ENCODE measurements at regions not wholly inside any gene's neighbourhood (a gene's known extent, or its start where the extent isn't known, plus 50 kb on each side); places are given as distances from the start of the nearest gene placed in this dataset.

DNA sequence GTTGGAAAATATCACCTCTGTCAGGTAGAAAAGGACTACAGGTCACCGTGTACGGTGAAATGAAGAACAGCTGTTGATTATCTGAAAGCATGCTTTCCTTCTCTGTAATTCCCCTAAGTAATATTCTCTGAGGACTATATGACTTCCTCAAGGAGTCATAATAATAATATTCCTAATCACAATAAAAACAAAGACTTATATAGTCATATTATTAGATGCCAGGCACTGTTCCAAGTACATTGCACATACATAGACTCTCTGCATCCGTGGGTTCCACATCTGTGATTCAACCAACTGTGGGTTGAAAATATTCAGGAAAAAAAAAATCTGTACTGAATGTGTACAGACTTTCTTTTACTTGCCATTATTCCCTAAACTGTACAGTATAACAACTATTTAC is 512.4 kb upstream of the ID2 start:
- H3K4me3 ChIP-seq (ENCODE audit: insufficient read length, low read depth) = no peak overlapping the region
- no peak overlapping the region for H3K9ac ChIP-seq (ENCODE audit: insufficient read length, low read depth)
- H3K4me1 ChIP-seq (ENCODE audit: insufficient read depth, insufficient read length) = no peaks in the 10 kb centered on the region
- no peaks in the 10 kb centered on the region for H3K36me3 ChIP-seq (ENCODE audit: insufficient read depth, insufficient read length, low read length)
- TF ChIP-seq SUZ12 (IDR thresholded peaks at IDR 0.05; ENCODE audit: extremely low read depth, insufficient read depth, insufficient read length) (no peak), ZNF274 (IDR thresholded peaks at IDR 0.05; ENCODE audit: low read depth, low read length) (no peak), YY1 (IDR thresholded peaks at IDR 0.05; ENCODE audit: insufficient read depth, insufficient read length) (no peak)
- no peaks in the 10 kb centered on the region for H3K27me3 ChIP-seq (ENCODE audit: insufficient read depth, insufficient read length)
- no peak for DNase-seq (ENCODE audit: low read depth, low spot score)
- H3K9me3 ChIP-seq (ENCODE audit: insufficient read depth, low read length) = no peaks in the 10 kb centered on the region

DNA sequence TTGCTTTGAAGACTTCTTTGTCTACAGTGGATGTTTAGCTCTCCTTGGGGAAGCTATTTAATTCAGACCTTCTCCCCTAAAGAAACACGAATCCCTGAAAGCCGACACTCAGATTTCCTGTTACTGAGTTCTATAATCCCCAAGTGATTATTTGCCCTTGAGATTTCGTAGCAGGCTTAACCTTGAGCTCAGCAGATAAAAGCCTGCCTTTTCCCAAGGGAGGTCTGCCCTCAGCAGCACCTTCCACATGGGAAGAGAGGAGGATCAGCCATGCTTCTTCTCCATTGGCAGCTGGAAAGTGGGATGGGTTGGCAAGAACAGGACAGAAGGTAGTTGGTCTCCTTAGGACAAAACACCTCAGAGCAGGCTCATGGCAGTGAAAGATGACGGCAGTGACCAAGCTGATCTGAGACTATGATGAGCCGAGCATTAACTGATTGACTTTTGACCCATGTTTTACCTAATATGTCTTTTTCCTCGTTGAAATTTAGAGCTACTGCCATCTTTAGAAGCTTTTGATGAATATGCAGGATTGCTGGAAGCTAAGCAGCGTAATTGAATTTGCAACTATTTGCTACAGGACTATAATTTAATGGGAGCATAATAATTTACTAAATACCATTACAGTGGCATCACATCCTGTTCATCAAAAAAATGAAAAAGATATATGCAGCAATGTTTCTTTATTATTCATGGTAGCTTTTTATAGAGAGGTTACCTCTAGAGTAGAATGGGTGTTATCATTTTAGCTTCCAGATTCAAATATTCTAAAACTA is 511.1 kb upstream of the ID2 start:
- TF ChIP-seq ZNF274 (IDR thresholded peaks at IDR 0.05; ENCODE audit: low read depth, low read length) (no peak), YY1 (IDR thresholded peaks at IDR 0.05; ENCODE audit: insufficient read depth, insufficient read length) (no peak), SUZ12 (IDR thresholded peaks at IDR 0.05; ENCODE audit: extremely low read depth, insufficient read depth, insufficient read length) (no peak)
- H3K36me3 ChIP-seq (ENCODE audit: insufficient read depth, insufficient read length, low read length) = no peaks in the 10 kb centered on the region
- H3K4me3 ChIP-seq (ENCODE audit: insufficient read length, low read depth) = no peak overlapping the region
- no peaks in the 10 kb centered on the region for H3K27me3 ChIP-seq (ENCODE audit: insufficient read depth, insufficient read length)
- H3K4me1 ChIP-seq (ENCODE audit: insufficient read depth, insufficient read length) = no peaks in the 10 kb centered on the region
- DNase-seq (ENCODE audit: low read depth, low spot score) = no peak
- no peak overlapping the region for H3K9ac ChIP-seq (ENCODE audit: insufficient read length, low read depth)
- H3K9me3 ChIP-seq (ENCODE audit: insufficient read depth, low read length) = no peaks in the 10 kb centered on the region

DNA sequence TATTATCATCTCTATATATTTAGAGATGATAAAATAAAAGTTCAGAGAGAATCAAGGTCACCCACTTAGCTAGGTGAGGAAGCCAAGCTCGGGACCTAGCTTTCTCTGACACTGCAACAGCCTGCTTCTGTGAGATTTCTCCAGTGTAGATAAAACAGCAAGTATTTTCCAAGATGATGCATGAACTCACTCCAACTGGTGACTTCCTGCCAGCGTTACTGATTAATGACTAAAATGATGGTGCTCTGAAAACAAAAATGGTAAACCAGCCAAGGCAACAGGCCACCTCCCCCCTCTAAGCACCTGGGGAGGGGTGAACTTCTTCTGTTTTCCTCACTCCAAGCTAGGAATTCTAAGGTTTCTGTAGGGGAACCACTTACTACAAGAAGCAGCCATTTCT is 510.2 kb upstream of the ID2 start:
- TF ChIP-seq SUZ12 (IDR thresholded peaks at IDR 0.05; ENCODE audit: extremely low read depth, insufficient read depth, insufficient read length) (no peak), YY1 (IDR thresholded peaks at IDR 0.05; ENCODE audit: insufficient read depth, insufficient read length) (no peak), ZNF274 (IDR thresholded peaks at IDR 0.05; ENCODE audit: low read depth, low read length) (no peak)
- no peak for DNase-seq (ENCODE audit: low read depth, low spot score)
- H3K4me1 ChIP-seq (ENCODE audit: insufficient read depth, insufficient read length) = no peaks in the 10 kb centered on the region
- H3K36me3 ChIP-seq (ENCODE audit: insufficient read depth, insufficient read length, low read length) = no peaks in the 10 kb centered on the region
- H3K27me3 ChIP-seq (ENCODE audit: insufficient read depth, insufficient read length) = no peaks in the 10 kb centered on the region
- H3K4me3 ChIP-seq (ENCODE audit: insufficient read length, low read depth) = no peak overlapping the region
- no peak overlapping the region for H3K9ac ChIP-seq (ENCODE audit: insufficient read length, low read depth)
- no peaks in the 10 kb centered on the region for H3K9me3 ChIP-seq (ENCODE audit: insufficient read depth, low read length)

DNA sequence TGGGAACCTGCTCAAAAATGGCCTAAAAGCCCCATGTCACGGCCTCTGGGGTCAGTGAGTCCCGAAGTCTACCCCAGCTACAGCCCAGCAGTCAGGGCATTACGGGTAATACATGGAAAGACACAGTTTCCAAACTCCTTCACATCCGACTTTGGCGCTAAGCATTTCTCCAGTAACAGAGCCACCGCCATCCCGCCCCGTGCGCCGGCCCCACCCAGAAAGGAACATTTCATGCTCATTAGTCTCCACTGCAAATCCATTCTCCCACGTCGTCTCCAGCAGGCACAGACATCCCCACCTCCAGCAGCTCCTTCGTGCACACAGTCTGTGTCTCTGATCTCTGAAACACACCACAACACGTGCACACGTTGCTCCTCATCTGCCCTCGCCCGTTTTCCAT is 509.2 kb upstream of the ID2 start:
- H3K9me3 ChIP-seq (ENCODE audit: insufficient read depth, low read length) = no peaks in the 10 kb centered on the region
- DNase-seq (ENCODE audit: low read depth, low spot score) = no peak
- H3K4me1 ChIP-seq (ENCODE audit: insufficient read depth, insufficient read length) = no peaks in the 10 kb centered on the region
- TF ChIP-seq ZNF274 (IDR thresholded peaks at IDR 0.05; ENCODE audit: low read depth, low read length) = no peak
- no peak for TF ChIP-seq YY1 (IDR thresholded peaks at IDR 0.05; ENCODE audit: insufficient read depth, insufficient read length)
- no peak for TF ChIP-seq SUZ12 (IDR thresholded peaks at IDR 0.05; ENCODE audit: extremely low read depth, insufficient read depth, insufficient read length)
- no peak overlapping the region for H3K4me3 ChIP-seq (ENCODE audit: insufficient read length, low read depth)
- no peak overlapping the region for H3K9ac ChIP-seq (ENCODE audit: insufficient read length, low read depth)
- no peaks in the 10 kb centered on the region for H3K36me3 ChIP-seq (ENCODE audit: insufficient read depth, insufficient read length, low read length)
- H3K27me3 ChIP-seq (ENCODE audit: insufficient read depth, insufficient read length) = no peaks in the 10 kb centered on the region

DNA sequence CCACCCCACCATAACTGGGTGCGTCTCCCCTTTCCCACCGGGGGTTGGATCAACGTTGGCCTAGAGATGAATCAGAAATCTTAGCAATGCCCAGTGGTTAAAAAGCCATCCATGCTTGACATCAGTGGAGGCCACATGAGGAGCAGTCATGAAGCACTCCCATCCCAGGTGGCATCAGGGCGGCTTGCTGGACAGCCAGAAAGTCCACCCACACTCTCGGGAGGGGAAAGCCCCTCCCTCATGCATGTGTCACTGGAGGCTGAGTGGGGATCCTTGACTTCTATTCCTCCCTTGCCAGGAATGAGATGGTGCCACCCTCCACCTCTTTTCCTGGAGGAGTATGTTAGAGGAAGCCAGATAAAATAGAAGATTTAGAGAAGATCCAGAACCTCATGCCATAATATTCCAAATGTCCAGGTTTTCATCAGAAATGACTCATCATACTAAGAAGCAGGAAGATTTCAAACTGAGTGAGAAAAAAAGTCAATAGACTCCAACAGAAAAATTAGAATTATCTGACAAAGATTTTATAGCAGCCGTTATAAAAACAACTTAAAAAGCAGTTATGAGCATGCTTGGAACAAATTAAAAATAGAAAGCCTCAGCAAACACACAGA is 507.1 kb upstream of the ID2 start:
- Histone ChIP-seq H3K27me3 (ENCODE audit: insufficient read depth, insufficient read length) (no peaks in the 10 kb centered on the region), H3K4me3 (ENCODE audit: insufficient read length, low read depth) (no peak overlapping the region), H3K36me3 (ENCODE audit: insufficient read depth, insufficient read length, low read length) (no peaks in the 10 kb centered on the region), H3K9ac (ENCODE audit: insufficient read length, low read depth) (no peak overlapping the region), H3K4me1 (ENCODE audit: insufficient read depth, insufficient read length) (no peaks in the 10 kb centered on the region), H3K9me3 (ENCODE audit: insufficient read depth, low read length) (no peaks in the 10 kb centered on the region)
- TF ChIP-seq ZNF274 (IDR thresholded peaks at IDR 0.05; ENCODE audit: low read depth, low read length) (no peak), YY1 (IDR thresholded peaks at IDR 0.05; ENCODE audit: insufficient read depth, insufficient read length) (no peak), SUZ12 (IDR thresholded peaks at IDR 0.05; ENCODE audit: extremely low read depth, insufficient read depth, insufficient read length) (no peak)
- DNase-seq (ENCODE audit: low read depth, low spot score) = no peak

DNA sequence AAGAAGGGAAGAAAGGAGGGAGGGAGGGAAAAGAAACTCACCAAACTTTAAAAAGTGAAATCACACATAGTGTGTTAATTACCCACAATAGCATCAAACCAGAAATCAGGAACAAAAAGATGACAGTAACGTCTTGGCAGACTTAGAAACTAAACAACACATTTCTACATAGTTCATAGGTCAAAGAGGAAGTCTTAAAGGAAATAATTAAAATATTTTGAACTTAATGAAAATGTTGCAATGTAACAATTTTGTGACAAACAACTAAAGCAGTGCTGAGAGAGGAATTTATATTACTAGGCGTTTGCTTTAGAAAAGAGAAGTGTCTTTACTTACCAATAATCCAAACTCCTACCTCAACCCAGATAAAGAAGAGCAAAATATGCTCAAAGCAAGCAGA is 505.0 kb upstream of the ID2 start:
- no peaks in the 10 kb centered on the region for H3K4me1 ChIP-seq (ENCODE audit: insufficient read depth, insufficient read length)
- no peak overlapping the region for H3K4me3 ChIP-seq (ENCODE audit: insufficient read length, low read depth)
- DNase-seq (ENCODE audit: low read depth, low spot score) = no peak
- no peaks in the 10 kb centered on the region for H3K36me3 ChIP-seq (ENCODE audit: insufficient read depth, insufficient read length, low read length)
- H3K9ac ChIP-seq (ENCODE audit: insufficient read length, low read depth) = no peak overlapping the region
- H3K9me3 ChIP-seq (ENCODE audit: insufficient read depth, low read length) = no peaks in the 10 kb centered on the region
- no peak for TF ChIP-seq ZNF274 (IDR thresholded peaks at IDR 0.05; ENCODE audit: low read depth, low read length)
- no peaks in the 10 kb centered on the region for H3K27me3 ChIP-seq (ENCODE audit: insufficient read depth, insufficient read length)

DNA sequence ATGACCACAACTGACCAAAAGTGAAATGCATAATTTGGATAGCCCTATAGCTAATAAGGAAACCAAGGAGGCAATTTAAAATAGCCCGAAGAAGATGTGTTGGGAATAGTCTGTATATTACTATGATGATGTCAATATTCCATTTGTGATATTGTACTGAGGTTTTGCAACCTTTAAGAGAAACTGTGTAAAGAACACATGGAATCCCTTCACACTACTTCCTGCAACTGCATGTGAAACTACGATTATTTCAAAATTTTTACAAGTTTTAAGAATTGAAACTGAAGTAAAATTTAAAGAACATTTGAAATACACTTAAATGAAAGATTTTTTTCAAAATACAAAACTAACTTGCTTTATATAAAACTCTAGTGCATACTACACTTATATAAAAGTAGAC is 504.3 kb upstream of the ID2 start:
- TF ChIP-seq YY1 (IDR thresholded peaks at IDR 0.05; ENCODE audit: insufficient read depth, insufficient read length) (no peak), SUZ12 (IDR thresholded peaks at IDR 0.05; ENCODE audit: extremely low read depth, insufficient read depth, insufficient read length) (no peak), ZNF274 (IDR thresholded peaks at IDR 0.05; ENCODE audit: low read depth, low read length) (no peak)
- no peaks in the 10 kb centered on the region for H3K36me3 ChIP-seq (ENCODE audit: insufficient read depth, insufficient read length, low read length)
- H3K9ac ChIP-seq (ENCODE audit: insufficient read length, low read depth) = no peak overlapping the region
- no peak overlapping the region for H3K4me3 ChIP-seq (ENCODE audit: insufficient read length, low read depth)
- no peaks in the 10 kb centered on the region for H3K27me3 ChIP-seq (ENCODE audit: insufficient read depth, insufficient read length)
- no peaks in the 10 kb centered on the region for H3K9me3 ChIP-seq (ENCODE audit: insufficient read depth, low read length)
- no peaks in the 10 kb centered on the region for H3K4me1 ChIP-seq (ENCODE audit: insufficient read depth, insufficient read length)
- DNase-seq (ENCODE audit: low read depth, low spot score) = no peak

All from NT2/D1 (cell line).